ENCODE measurements at regions not wholly inside any gene's neighbourhood (a gene's known extent, or its start where the extent isn't known, plus 50 kb on each side); places are given as distances from the start of the nearest gene placed in this dataset.
A peak's percentile ranks its signal among the peaks of the same experiment; 100 is the strongest.

DNA sequence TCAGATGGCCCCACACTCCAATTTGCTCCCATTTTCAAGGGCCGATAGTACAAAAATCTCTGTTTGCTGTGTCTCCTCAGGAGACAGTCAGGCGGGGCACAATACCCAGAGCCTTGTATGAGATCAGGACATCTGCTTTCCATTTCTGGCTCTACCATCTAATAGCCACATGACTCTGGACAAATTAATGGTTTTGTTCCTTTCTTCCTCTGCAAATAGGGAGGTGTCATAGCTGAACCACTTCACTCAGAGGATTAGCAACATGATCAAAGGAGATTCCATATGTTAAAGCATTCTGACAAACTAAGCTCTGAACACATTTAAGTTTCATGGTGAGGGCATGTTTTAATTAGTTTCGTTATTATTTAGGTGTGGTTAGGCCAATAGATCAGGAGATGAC is 602.1 kb upstream of the SYT4 start:
- peak; percentile 11 for DNase-seq (ENCODE audit: low spot score)
- H3K4me1 ChIP-seq (ENCODE audit: insufficient read depth, low read length, poor library complexity, severe bottlenecking) = no peaks in the 10 kb centered on the region

DNA sequence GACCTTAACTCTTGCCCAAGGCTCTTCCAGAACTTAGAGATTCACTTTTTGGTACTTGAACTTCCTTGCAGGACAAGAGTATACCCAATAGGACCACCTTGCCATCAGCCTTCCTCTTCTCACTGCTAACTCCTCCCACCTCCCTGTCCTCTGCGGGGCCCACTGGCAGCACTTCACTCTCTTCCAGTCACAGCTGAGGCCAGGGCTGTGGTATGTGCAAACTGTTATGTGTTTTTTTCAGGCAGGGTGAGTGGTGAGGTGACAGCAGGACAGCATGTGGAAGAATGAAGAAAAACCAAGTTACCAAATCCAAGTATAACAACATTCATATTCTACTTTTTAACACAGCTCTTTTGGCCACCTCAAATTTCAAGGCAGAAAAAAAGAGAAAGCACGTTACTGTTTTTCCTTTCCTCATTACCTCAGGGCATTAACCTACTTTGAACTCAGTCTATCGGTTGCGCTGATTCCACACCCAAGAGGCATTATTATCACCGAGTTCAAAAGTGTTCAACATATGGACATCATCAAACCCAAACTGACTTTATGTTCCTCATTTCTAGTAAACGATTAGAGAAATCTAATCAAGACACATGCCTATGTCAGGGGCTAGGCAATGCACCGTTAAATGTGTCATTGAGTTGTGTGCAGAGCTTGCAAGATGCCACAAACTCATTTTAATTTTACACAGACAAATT is 605.2 kb upstream of the SYT4 start:
- ChIA-PET CTCF (no interaction called here), POLR2A (ENCODE audit: low non-redundant PET) (no interaction called here)

More for the DNA sequence above, 602.1 kb upstream of the SYT4 start:
- Histone ChIP-seq H3K4me3 (ENCODE audit: low read depth, low read length, poor library complexity, severe bottlenecking) (no peak overlapping the region), H3K27me3 (replicated peaks; ENCODE audit: insufficient read depth, low read depth, low read length, poor library complexity) (no peaks in the 10 kb centered on the region), H3K36me3 (ENCODE audit: insufficient read depth, low read length, poor library complexity, severe bottlenecking) (no peaks in the 10 kb centered on the region), H3K9me3 (ENCODE audit: low read depth, low read length, poor library complexity, severe bottlenecking) (no peaks in the 10 kb centered on the region), H3K27ac (ENCODE audit: low read depth, low read length, poor library complexity, severe bottlenecking) (no peak overlapping the region)
- intact Hi-C loops (cut with micrococcal nuclease; ENCODE audit: unreplicated experiment) = no loop called here
- ChIA-PET POLR2A (ENCODE audit: low non-redundant PET) (no interaction called here), CTCF (no interaction called here)
- TF ChIP-seq, protein P1, sequence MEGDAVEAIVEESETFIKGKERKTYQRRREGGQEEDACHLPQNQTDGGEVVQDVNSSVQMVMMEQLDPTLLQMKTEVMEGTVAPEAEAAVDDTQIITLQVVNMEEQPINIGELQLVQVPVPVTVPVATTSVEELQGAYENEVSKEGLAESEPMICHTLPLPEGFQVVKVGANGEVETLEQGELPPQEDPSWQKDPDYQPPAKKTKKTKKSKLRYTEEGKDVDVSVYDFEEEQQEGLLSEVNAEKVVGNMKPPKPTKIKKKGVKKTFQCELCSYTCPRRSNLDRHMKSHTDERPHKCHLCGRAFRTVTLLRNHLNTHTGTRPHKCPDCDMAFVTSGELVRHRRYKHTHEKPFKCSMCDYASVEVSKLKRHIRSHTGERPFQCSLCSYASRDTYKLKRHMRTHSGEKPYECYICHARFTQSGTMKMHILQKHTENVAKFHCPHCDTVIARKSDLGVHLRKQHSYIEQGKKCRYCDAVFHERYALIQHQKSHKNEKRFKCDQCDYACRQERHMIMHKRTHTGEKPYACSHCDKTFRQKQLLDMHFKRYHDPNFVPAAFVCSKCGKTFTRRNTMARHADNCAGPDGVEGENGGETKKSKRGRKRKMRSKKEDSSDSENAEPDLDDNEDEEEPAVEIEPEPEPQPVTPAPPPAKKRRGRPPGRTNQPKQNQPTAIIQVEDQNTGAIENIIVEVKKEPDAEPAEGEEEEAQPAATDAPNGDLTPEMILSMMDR (conservative IDR thresholded peaks at IDR 0.05; ENCODE audit: low read depth, low read length) = no peak
- TF ChIP-seq EZH2 (IDR thresholded peaks at IDR 0.05; ENCODE audit: borderline replicate concordance, low read depth, low read length, poor library complexity, severe bottlenecking) = no peak
- no TSS peak for BruUV-seq (replicated peaks)

DNA sequence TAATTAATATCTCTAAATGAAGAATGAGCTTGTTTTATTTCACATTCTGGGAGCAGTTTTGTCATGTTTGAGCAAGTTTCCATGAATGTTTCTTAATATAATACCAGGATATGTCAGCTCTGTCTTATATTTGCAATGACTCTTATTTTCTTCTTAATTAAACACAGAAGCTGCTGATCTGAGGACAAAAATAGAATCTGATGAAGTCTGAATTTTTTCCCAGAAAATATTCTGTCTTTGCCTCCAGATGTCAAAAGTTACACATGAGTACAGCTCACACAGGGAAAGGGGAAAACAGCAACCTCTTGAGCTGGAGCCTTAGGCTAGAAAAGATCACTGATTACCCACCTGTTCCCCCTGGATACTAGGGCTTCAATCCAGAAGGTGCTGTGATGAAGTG is 606.6 kb upstream of the SYT4 start:
- Histone ChIP-seq H3K9me3 (ENCODE audit: low read depth, low read length, poor library complexity, severe bottlenecking) (no peaks in the 10 kb centered on the region), H3K36me3 (ENCODE audit: insufficient read depth, low read length, poor library complexity, severe bottlenecking) (no peaks in the 10 kb centered on the region), H3K27ac (ENCODE audit: low read depth, low read length, poor library complexity, severe bottlenecking) (no peak overlapping the region), H3K27me3 (replicated peaks; ENCODE audit: insufficient read depth, low read depth, low read length, poor library complexity) (no peaks in the 10 kb centered on the region), H3K4me1 (ENCODE audit: insufficient read depth, low read length, poor library complexity, severe bottlenecking) (no peaks in the 10 kb centered on the region), H3K4me3 (ENCODE audit: low read depth, low read length, poor library complexity, severe bottlenecking) (no peak overlapping the region)
- DNase-seq (ENCODE audit: low spot score) = no peak
- TF ChIP-seq EZH2 (IDR thresholded peaks at IDR 0.05; ENCODE audit: borderline replicate concordance, low read depth, low read length, poor library complexity, severe bottlenecking) = no peak
- TF ChIP-seq, protein P1 (conservative IDR thresholded peaks at IDR 0.05; ENCODE audit: low read depth, low read length) = no peak
- CTCF ChIA-PET = no interaction called here
- POLR2A ChIA-PET (ENCODE audit: low non-redundant PET) = no interaction called here
- BruUV-seq (replicated peaks) = no TSS peak
- intact Hi-C loops (cut with micrococcal nuclease; ENCODE audit: unreplicated experiment) = no loop called here

More for the DNA sequence above, 605.2 kb upstream of the SYT4 start:
- Histone ChIP-seq H3K4me1 (ENCODE audit: insufficient read depth, low read length, poor library complexity, severe bottlenecking) (no peaks in the 10 kb centered on the region), H3K27ac (ENCODE audit: low read depth, low read length, poor library complexity, severe bottlenecking) (no peak overlapping the region), H3K36me3 (ENCODE audit: insufficient read depth, low read length, poor library complexity, severe bottlenecking) (no peaks in the 10 kb centered on the region), H3K9me3 (ENCODE audit: low read depth, low read length, poor library complexity, severe bottlenecking) (no peaks in the 10 kb centered on the region), H3K4me3 (ENCODE audit: low read depth, low read length, poor library complexity, severe bottlenecking) (no peak overlapping the region), H3K27me3 (replicated peaks; ENCODE audit: insufficient read depth, low read depth, low read length, poor library complexity) (no peaks in the 10 kb centered on the region)
- TF ChIP-seq EZH2 (IDR thresholded peaks at IDR 0.05; ENCODE audit: borderline replicate concordance, low read depth, low read length, poor library complexity, severe bottlenecking) = no peak
- intact Hi-C loops (cut with micrococcal nuclease; ENCODE audit: unreplicated experiment) = no loop called here
- BruUV-seq (replicated peaks) = no TSS peak
- no peak for DNase-seq (ENCODE audit: low spot score)

DNA sequence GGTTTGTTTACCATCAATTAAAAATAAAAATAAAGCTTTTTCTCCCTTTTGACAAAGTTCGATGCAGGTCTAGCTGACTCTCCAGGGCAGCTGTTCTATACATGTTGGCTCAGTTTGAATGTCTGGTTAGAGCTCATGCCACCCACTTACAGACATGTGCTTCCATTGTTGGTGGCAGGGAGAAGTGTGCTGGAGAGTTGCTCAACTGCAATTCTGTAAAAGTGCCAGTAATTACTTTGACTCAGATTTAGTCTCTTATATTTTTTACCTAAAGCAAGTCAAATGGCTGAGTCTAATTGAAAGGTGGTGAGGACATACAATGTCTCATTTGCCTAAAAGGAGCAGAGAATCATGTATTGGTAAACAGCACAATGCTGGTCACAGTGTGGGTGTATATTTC is 609.1 kb upstream of the SYT4 start:
- intact Hi-C loops (cut with micrococcal nuclease; ENCODE audit: unreplicated experiment) = no loop called here
- H3K27ac ChIP-seq (ENCODE audit: low read depth, low read length, poor library complexity, severe bottlenecking) = no peak overlapping the region
- no peaks in the 10 kb centered on the region for H3K27me3 ChIP-seq (replicated peaks; ENCODE audit: insufficient read depth, low read depth, low read length, poor library complexity)
- ChIA-PET POLR2A (ENCODE audit: low non-redundant PET) (no interaction called here), CTCF (no interaction called here)
- no peak overlapping the region for H3K4me3 ChIP-seq (ENCODE audit: low read depth, low read length, poor library complexity, severe bottlenecking)
- TF ChIP-seq EZH2 (IDR thresholded peaks at IDR 0.05; ENCODE audit: borderline replicate concordance, low read depth, low read length, poor library complexity, severe bottlenecking) = no peak
- TF ChIP-seq, protein P1 (conservative IDR thresholded peaks at IDR 0.05; ENCODE audit: low read depth, low read length) = no peak
- H3K36me3 ChIP-seq (ENCODE audit: insufficient read depth, low read length, poor library complexity, severe bottlenecking) = no peaks in the 10 kb centered on the region
- BruUV-seq (replicated peaks) = no TSS peak
- no peaks in the 10 kb centered on the region for H3K4me1 ChIP-seq (ENCODE audit: insufficient read depth, low read length, poor library complexity, severe bottlenecking)
- DNase-seq (ENCODE audit: low spot score) = no peak
- H3K9me3 ChIP-seq (ENCODE audit: low read depth, low read length, poor library complexity, severe bottlenecking) = no peaks in the 10 kb centered on the region

Measured in A673 (cell line).